HCT116 (cell line): ENCODE measurements at regions not wholly inside any gene's neighbourhood (a gene's known extent, or its start where the extent isn't known, plus 50 kb on each side); places are given as distances from the start of the nearest gene placed in this dataset.

ENCODE experiments used
- ATAC-seq: fragments of 200-7000 bp; cut with Tn5 transposase; 2 replicates; pipeline ENCODE4 v1.9.1; 2020; ENCODE audit warnings: mild to moderate bottlenecking, moderate library complexity
- BruUV-seq: library from RNA; stranded (reverse); fragments of 400-500 nt; replicated peaks from 2 replicates; lab custom pipeline; 2021; lab: Mats Ljungman, UMichigan
- CTCF ChIA-PET: fragments of 300-600 bp; sonication (Branson Sonifier 250); formaldehyde crosslinking; loops from one replicate; lab custom pipeline; 2021; ENCODE audit warnings: antibody characterized with exemption; lab: Charles Lee
- POLR2A ChIA-PET: fragments of 300-600, 350-600 bp; sonication (Branson Sonifier 250); formaldehyde crosslinking; loops from one replicate; lab custom pipeline; 2021; ENCODE audit warnings: antibody characterized with exemption; lab: Charles Lee
- RAD21 ChIA-PET, 2 experiments: fragments of 300-600 bp; sonication (Branson Sonifier 250); formaldehyde crosslinking; loops; one replicate each; lab custom pipeline; 2023; ENCODE audit warnings: low total read pairs in 2 of 2; ENCODE audit not compliant: uncharacterized antibody in 2 of 2, unreplicated experiment in 2 of 2, low non-redundant PET in 1 of 2; lab: Charles Lee
- DNase-seq: peaks from one replicate; pipeline ENCODE4 v3.0.0-alpha.2; 2010; ENCODE audit warnings: low read depth, low spot score
- H2AFZ ChIP-seq: fragments of 200-600 bp; shearing (Covaris generic), sonication (generic); 2 replicates; pipeline ENCODE4 v1.6.1; 2017; ENCODE audit warnings: low read depth, mixed run types, mixed read lengths, antibody characterized with exemption, low read length; ENCODE audit not compliant: poor library complexity, severe bottlenecking
- H3K27ac ChIP-seq: 2 replicates; pipeline ENCODE4 v1.5.1; 2012; ENCODE audit warnings: low read depth, low read length
- H3K27me3 ChIP-seq: fragments of 200-600 bp; sonication (generic); 2 replicates; pipeline ENCODE4 v1.6.1; 2016; ENCODE audit warnings: mixed run types, low read length, mixed read lengths; ENCODE audit not compliant: insufficient read depth
- H3K36me3 ChIP-seq, 2 experiments: fragments of 200-500 bp in 1 of 2; fragments of 200-600 bp in 1 of 2; sonication (Bioruptor generic) in 1 of 2; sonication (generic) in 1 of 2; 2 replicates each; pipeline versions ENCODE4 v1.5.1 to v1.6.1; 2014 to 2016; ENCODE audit warnings: low read length in 2 of 2, inconsistent platforms in 1 of 2, mixed read lengths in 1 of 2, mixed run types in 1 of 2; ENCODE audit not compliant: insufficient read depth in 2 of 2, control insufficient read depth in 1 of 2
- H3K4me1 ChIP-seq, 2 experiments: fragments of 200-600 bp in 1 of 2; sonication (generic) in 1 of 2; 2 replicates each; pipeline versions ENCODE4 v1.5.1 to v1.6.1; 2012 to 2017; ENCODE audit warnings: low read length in 2 of 2, inconsistent platforms in 1 of 2, mild to moderate bottlenecking in 1 of 2, mixed read lengths in 1 of 2, mixed run types in 1 of 2, moderate library complexity in 1 of 2; ENCODE audit not compliant: insufficient read depth in 2 of 2, control insufficient read depth in 1 of 2
- H3K4me2 ChIP-seq: fragments of 200-600 bp; sonication (generic); 2 replicates; pipeline ENCODE4 v1.6.1; 2017; ENCODE audit warnings: mixed run types, low read length, mixed read lengths
- H3K4me3 ChIP-seq, 2 experiments: fragments of 200-600 bp in 1 of 2; sonication (generic) in 1 of 2; replicated peaks in 1 of 2; 2 replicates each; pipeline ENCODE4 v1.5.1; 2011 to 2016; ENCODE audit warnings: low read length in 2 of 2, control low read depth in 1 of 2, low read depth in 1 of 2, mild to moderate bottlenecking in 1 of 2, mixed read lengths in 1 of 2, mixed run types in 1 of 2
- H3K79me2 ChIP-seq: fragments of 200-600 bp; sonication (generic); 2 replicates; pipeline ENCODE4 v1.6.1; 2017; ENCODE audit warnings: mild to moderate bottlenecking, mixed run types, low read length, moderate library complexity, mixed read lengths; ENCODE audit not compliant: insufficient read depth
- H3K9ac ChIP-seq: fragments of 200-600 bp; sonication (generic); 2 replicates; pipeline ENCODE4 v1.6.1; 2016; ENCODE audit warnings: low read length, mixed read lengths
- H3K9me2 ChIP-seq: fragments of 200-600 bp; sonication (generic), shearing (Covaris generic); 2 replicates; pipeline ENCODE4 v1.6.1; 2017; ENCODE audit warnings: mixed run types, mild to moderate bottlenecking, moderate library complexity; ENCODE audit not compliant: insufficient read depth
- H3K9me3 ChIP-seq, 2 experiments: fragments of 200-500 bp in 1 of 2; fragments of 200-600 bp in 1 of 2; sonication (Bioruptor generic) in 1 of 2; sonication (generic) in 1 of 2; 2 replicates each; pipeline ENCODE4 v1.6.1; 2014 to 2017; ENCODE audit warnings: low read length in 2 of 2, mixed read lengths in 2 of 2, inconsistent platforms in 1 of 2, low read depth in 1 of 2, mild to moderate bottlenecking in 1 of 2, mixed run types in 1 of 2, moderate library complexity in 1 of 2; ENCODE audit not compliant: control insufficient read depth in 1 of 2, insufficient read depth in 1 of 2
- H4K20me1 ChIP-seq: fragments of 200-600 bp; sonication (generic), shearing (Covaris generic); 2 replicates; pipeline ENCODE4 v1.6.1; 2017; ENCODE audit warnings: mixed run types, mild to moderate bottlenecking, moderate library complexity; ENCODE audit not compliant: insufficient read depth
- CTCF ChIP-seq, 3 experiments: fragments of 200-600 bp in 1 of 3; sonication (generic) in 1 of 3; IDR thresholded peaks in 2 of 3; conservative IDR thresholded peaks in 1 of 3; 2 replicates each; pipeline ENCODE4 v1.5.1; 2012 to 2017; ENCODE audit warnings: low read depth in 2 of 3, low read length in 2 of 3, antibody characterized with exemption in 1 of 3, borderline replicate concordance in 1 of 3, control low read depth in 1 of 3, mild to moderate bottlenecking in 1 of 3, mixed read lengths in 1 of 3, mixed run types in 1 of 3, moderate library complexity in 1 of 3; ENCODE audit not compliant: insufficient read depth in 1 of 3
- EGR1 ChIP-seq: IDR thresholded peaks from 2 replicates; pipeline ENCODE4 v1.6.1; 2012; ENCODE audit warnings: low read depth
- EZH2phosphoT487 ChIP-seq: fragments of 200-600 bp; IDR thresholded peaks from 2 replicates; pipeline ENCODE4 v1.6.1; 2018; ENCODE audit warnings: antibody characterized with exemption, borderline replicate concordance
- FOSL1 ChIP-seq: IDR thresholded peaks from 2 replicates; pipeline ENCODE4 v1.6.1; 2012; ENCODE audit warnings: low read depth
- JUND ChIP-seq: IDR thresholded peaks from 2 replicates; pipeline ENCODE4 v1.6.1; 2012
- POLR2A ChIP-seq: IDR thresholded peaks from 2 replicates; pipeline ENCODE4 v1.7.0; 2011; ENCODE audit warnings: borderline replicate concordance; ENCODE audit not compliant: insufficient read depth, insufficient read length; ENCODE audit errors: extremely low read depth
- POLR2AphosphoS5 ChIP-seq: IDR thresholded peaks from 2 replicates; pipeline ENCODE4 v1.6.1; 2011; ENCODE audit warnings: mild to moderate bottlenecking, low read depth, low read length, moderate library complexity
- REST ChIP-seq: IDR thresholded peaks from 2 replicates; pipeline ENCODE4 v1.6.1; 2012; ENCODE audit warnings: low read depth
- SIN3A ChIP-seq: IDR thresholded peaks from 2 replicates; pipeline ENCODE4 v1.6.1; 2012; ENCODE audit warnings: low read depth
- TCF7L2 ChIP-seq: IDR thresholded peaks from 2 replicates; pipeline ENCODE4 v1.7.0; 2011; ENCODE audit warnings: borderline replicate concordance, inconsistent platforms; ENCODE audit not compliant: insufficient read depth, insufficient read length; ENCODE audit errors: extremely low read depth
- YY1 ChIP-seq: IDR thresholded peaks from 2 replicates; pipeline ENCODE4 v1.6.1; 2011; ENCODE audit warnings: low read length, low read depth, moderate library complexity, mild to moderate bottlenecking; ENCODE audit not compliant: insufficient replicate concordance; ENCODE audit errors: extremely low read depth
- ZBTB33 ChIP-seq: IDR thresholded peaks from 2 replicates; pipeline ENCODE4 v1.6.1; 2011; ENCODE audit warnings: mild to moderate bottlenecking, low read length, moderate library complexity; ENCODE audit not compliant: insufficient replicate concordance; ENCODE audit errors: extremely low read depth
- intact Hi-C: fragments of 100-400 bp; cut with micrococcal nuclease; formaldehyde crosslinking; loops from 2 replicates; pipeline ENCODE4 v1.10.0; 2022

- Histone ChIP-seq H3K4me1 (no peaks in the 10 kb centered on the region), H3K4me3 (no peak overlapping the region), H3K9me2 (no peaks in the 10 kb centered on the region), H3K9me3 (no peaks in the 10 kb centered on the region), H3K27ac (no peak overlapping the region), H4K20me1 (no peaks in the 10 kb centered on the region), H3K4me2 (no peak overlapping the region), H3K36me3 (no peaks in the 10 kb centered on the region), H3K27me3 (peaks cover 15% of the 10 kb centered on the region; the same call in 1 of the 2 replicates), H3K9ac (no peak overlapping the region), H3K79me2 (no peaks in the 10 kb centered on the region), H2AFZ (no peak overlapping the region)
- ChIA-PET CTCF (no interaction called here), POLR2A (no interaction called here), RAD21 (no interaction called here)
- no TSS peak for BruUV-seq
- intact Hi-C loops, result no loop called here
- DNase-seq (no peak), ATAC-seq (no peak)
- no peak for TF ChIP-seq POLR2A
- TF ChIP-seq SIN3A, result no peak
- no peak for TF ChIP-seq YY1
- no peak for TF ChIP-seq EZH2phosphoT487
- no peak for TF ChIP-seq ZBTB33
- no peak for TF ChIP-seq TCF7L2
These were observed 373.8 kb downstream of the EPHA4 start for GRCh38 chr2:221198309-221198708.

GRCh38 chr2:221200184-221200839 is 371.8 kb downstream of the EPHA4 start:
- no peaks in the 10 kb centered on the region for H3K4me1 ChIP-seq
- CTCF ChIA-PET, result no interaction called here
- H3K36me3 ChIP-seq, result no peaks in the 10 kb centered on the region
- DNase-seq (no peak), ATAC-seq (no peak)
- no peak overlapping the region for H3K4me2 ChIP-seq
- RAD21 ChIA-PET, result no interaction called here
- no peaks in the 10 kb centered on the region for H3K79me2 ChIP-seq
- no peaks in the 10 kb centered on the region for H3K9me3 ChIP-seq
- no TSS peak for BruUV-seq
- POLR2A ChIA-PET, result no interaction called here
- H3K27me3 ChIP-seq, result peaks cover 21% of the 10 kb centered on the region
- H3K9me2 ChIP-seq, result no peaks in the 10 kb centered on the region
- no peak overlapping the region for H3K27ac ChIP-seq
- no peaks in the 10 kb centered on the region for H4K20me1 ChIP-seq
- H3K4me3 ChIP-seq, result no peak overlapping the region
- H2AFZ ChIP-seq, result no peak overlapping the region
- intact Hi-C loops, result no loop called here
- no peak overlapping the region for H3K9ac ChIP-seq
- TF ChIP-seq JUND (no peak), SIN3A (no peak), EGR1 (no peak), CTCF (IDR thresholded peaks at IDR 0.05 in 2 of 3, conservative IDR thresholded peaks at IDR 0.05 in 1 of 3; ENCODE audit: borderline replicate concordance in 1 of 3, insufficient read depth in 1 of 3, low read depth in 2 of 3, low read length in 2 of 3) (no peak), TCF7L2 (no peak), REST (no peak), POLR2AphosphoS5 (no peak), FOSL1 (no peak), EZH2phosphoT487 (no peak)
